Lung (tissue), 11 donors: ENCODE measurements at regions not wholly inside any gene's neighbourhood (a gene's known extent, or its start where the extent isn't known, plus 50 kb on each side); places are given as distances from the start of the nearest gene placed in this dataset.
A peak's percentile ranks its signal among the peaks of the same experiment; 100 is the strongest.

Experiments used
- ATAC-seq: fragments of 200-7000 bp; cut with Tn5 transposase; one replicate; pipeline ENCODE4 v1.9.1; 2020; ENCODE audit warnings: moderate number of reproducible peaks; ENCODE audit not compliant: insufficient read depth, low FRiP score
- DNase-seq, 3 donors: peaks; one replicate each; pipeline ENCODE4 v3.0.0-alpha.2; 2013 to 2017
- H3K27ac ChIP-seq, 2 donors: one replicate each; pipeline ENCODE4 v1.5.1; 2013; ENCODE audit warnings: mild to moderate bottlenecking in 2 of 2, moderate library complexity in 2 of 2, control low read depth in 1 of 2, inconsistent platforms in 1 of 2, low read depth in 1 of 2, low read length in 1 of 2
- H3K27me3 ChIP-seq, 3 donors: one replicate each; pipeline ENCODE4 v1.5.1; 2013; ENCODE audit warnings: low read length in 2 of 3; ENCODE audit not compliant: control insufficient read depth in 3 of 3, insufficient read depth in 3 of 3
- H3K36me3 ChIP-seq, 4 donors: one replicate each; pipeline ENCODE4 v1.5.1; 2013; ENCODE audit warnings: low read length in 4 of 4, mild to moderate bottlenecking in 1 of 4, moderate library complexity in 1 of 4; ENCODE audit not compliant: control insufficient read depth in 4 of 4, insufficient read depth in 4 of 4
- H3K4me1 ChIP-seq, 5 donors: one replicate each; pipeline ENCODE4 v1.5.1; 2013; ENCODE audit warnings: low read length in 5 of 5, mild to moderate bottlenecking in 2 of 5, moderate library complexity in 1 of 5; ENCODE audit not compliant: control insufficient read depth in 5 of 5, insufficient read depth in 5 of 5
- H3K4me3 ChIP-seq: one replicate; pipeline ENCODE4 v1.5.1; 2013; ENCODE audit warnings: mild to moderate bottlenecking, control low read depth, moderate library complexity
- H3K9ac ChIP-seq, 2 donors: one replicate each; pipeline ENCODE4 v1.5.1; 2013; ENCODE audit warnings: low read length in 2 of 2, control low read depth in 1 of 2; ENCODE audit not compliant: insufficient read depth in 1 of 2
- H3K9me3 ChIP-seq, 4 donors: one replicate each; pipeline ENCODE4 v1.5.1; 2013; ENCODE audit warnings: low read length in 3 of 4, mild to moderate bottlenecking in 1 of 4, moderate library complexity in 1 of 4; ENCODE audit not compliant: control insufficient read depth in 4 of 4, insufficient read depth in 3 of 4
- whole genome bisulfite sequencing, 2 donors: extraction: QIAGEN DNeasy Blood & Tissue Kit; methylation state at CpG; one replicate each; pipeline ENCODE4 v1.1.7; 2013; 5-methylcytosine and 5-hydroxymethylcytosine counted together
- TF ChIP-seq, protein P1 (sequence below): IDR thresholded peaks from 2 replicates; pipeline ENCODE4 v1.5.1; 2012; ENCODE audit warnings: mild to moderate bottlenecking; ENCODE audit errors: control extremely low read depth, extremely low read depth
- donor health status: control.
- donor health status: control.
- donor health status: Bipolar disorder and iron deficiency.
- donor health status: healthy.
- donor health status: DM: yes; HTN: yes; CAD: no.

DNA sequence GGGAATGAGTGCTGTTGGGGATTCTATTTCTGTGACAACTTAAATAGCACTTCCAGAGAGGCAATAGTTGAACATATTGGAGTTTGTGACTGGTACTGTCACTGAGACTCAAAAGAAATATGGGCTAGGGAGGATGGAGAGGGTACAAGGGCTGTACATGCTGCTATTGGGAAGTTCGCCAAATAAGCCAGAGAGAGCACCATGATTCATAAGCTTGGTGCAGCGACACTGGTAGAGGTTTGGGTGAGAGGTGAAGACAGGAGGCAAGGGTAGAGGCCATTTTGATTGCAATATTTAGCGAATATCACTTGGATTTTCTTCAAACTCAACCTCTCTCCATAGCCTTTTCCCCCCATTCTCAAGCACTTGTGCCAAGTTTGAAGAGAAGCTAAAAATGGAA lies 214.3 kb downstream of the OGFRL1 start:
- DNase-seq (no peak), ATAC-seq (no peak)
- H3K4me1 ChIP-seq: peaks cover 0 to 9% (median 3%) of the 10 kb centered on the region in 5 donors
- H3K9me3 ChIP-seq: no peaks in the 10 kb centered on the region
- TF ChIP-seq, protein P1, sequence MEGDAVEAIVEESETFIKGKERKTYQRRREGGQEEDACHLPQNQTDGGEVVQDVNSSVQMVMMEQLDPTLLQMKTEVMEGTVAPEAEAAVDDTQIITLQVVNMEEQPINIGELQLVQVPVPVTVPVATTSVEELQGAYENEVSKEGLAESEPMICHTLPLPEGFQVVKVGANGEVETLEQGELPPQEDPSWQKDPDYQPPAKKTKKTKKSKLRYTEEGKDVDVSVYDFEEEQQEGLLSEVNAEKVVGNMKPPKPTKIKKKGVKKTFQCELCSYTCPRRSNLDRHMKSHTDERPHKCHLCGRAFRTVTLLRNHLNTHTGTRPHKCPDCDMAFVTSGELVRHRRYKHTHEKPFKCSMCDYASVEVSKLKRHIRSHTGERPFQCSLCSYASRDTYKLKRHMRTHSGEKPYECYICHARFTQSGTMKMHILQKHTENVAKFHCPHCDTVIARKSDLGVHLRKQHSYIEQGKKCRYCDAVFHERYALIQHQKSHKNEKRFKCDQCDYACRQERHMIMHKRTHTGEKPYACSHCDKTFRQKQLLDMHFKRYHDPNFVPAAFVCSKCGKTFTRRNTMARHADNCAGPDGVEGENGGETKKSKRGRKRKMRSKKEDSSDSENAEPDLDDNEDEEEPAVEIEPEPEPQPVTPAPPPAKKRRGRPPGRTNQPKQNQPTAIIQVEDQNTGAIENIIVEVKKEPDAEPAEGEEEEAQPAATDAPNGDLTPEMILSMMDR: no peak
- H3K36me3 ChIP-seq: peaks cover 0 to 1% (median 0%) of the 10 kb centered on the region in 4 donors
- H3K9ac ChIP-seq: no peak overlapping the region
- no peak overlapping the region for H3K27ac ChIP-seq
- H3K27me3 ChIP-seq: no peaks in the 10 kb centered on the region
- H3K4me3 ChIP-seq: no peak overlapping the region
- 88 to 92% methylated on average over 3 of the region's 3 CpGs for WGBS, 2 donors

DNA sequence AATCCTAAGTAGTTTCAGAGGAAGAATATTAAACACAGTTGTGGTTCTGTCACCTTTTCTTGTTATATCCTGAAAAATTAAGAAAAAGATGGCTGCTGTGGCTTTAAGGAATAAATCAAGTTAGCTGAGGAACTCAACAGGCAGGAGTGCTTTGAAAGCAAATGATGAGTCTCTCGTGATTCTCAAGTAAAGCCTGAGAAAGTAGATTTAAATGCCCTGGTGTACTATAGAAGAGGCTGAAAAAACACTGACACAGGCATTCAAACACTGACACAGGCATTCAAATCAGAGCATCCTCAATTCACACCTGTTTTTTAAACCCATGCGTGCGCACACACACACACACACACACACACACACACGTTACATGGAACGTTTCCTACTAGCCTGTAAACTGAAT lies 218.6 kb downstream of the OGFRL1 start:
- ATAC-seq (no peak), DNase-seq (no peak)
- peaks cover 0 to 22% (median 0%) of the 10 kb centered on the region in 5 donors for H3K4me1 ChIP-seq
- H3K27me3 ChIP-seq: no peaks in the 10 kb centered on the region
- no peaks in the 10 kb centered on the region for H3K36me3 ChIP-seq
- TF ChIP-seq, protein P1: no peak
- no peak overlapping the region for H3K4me3 ChIP-seq
- whole genome bisulfite sequencing, 2 donors: 76 to 80% methylated on average over 5 of the region's 5 CpGs
- H3K27ac ChIP-seq: no peak overlapping the region
- H3K9me3 ChIP-seq: no peaks in the 10 kb centered on the region
- no peak overlapping the region for H3K9ac ChIP-seq

DNA sequence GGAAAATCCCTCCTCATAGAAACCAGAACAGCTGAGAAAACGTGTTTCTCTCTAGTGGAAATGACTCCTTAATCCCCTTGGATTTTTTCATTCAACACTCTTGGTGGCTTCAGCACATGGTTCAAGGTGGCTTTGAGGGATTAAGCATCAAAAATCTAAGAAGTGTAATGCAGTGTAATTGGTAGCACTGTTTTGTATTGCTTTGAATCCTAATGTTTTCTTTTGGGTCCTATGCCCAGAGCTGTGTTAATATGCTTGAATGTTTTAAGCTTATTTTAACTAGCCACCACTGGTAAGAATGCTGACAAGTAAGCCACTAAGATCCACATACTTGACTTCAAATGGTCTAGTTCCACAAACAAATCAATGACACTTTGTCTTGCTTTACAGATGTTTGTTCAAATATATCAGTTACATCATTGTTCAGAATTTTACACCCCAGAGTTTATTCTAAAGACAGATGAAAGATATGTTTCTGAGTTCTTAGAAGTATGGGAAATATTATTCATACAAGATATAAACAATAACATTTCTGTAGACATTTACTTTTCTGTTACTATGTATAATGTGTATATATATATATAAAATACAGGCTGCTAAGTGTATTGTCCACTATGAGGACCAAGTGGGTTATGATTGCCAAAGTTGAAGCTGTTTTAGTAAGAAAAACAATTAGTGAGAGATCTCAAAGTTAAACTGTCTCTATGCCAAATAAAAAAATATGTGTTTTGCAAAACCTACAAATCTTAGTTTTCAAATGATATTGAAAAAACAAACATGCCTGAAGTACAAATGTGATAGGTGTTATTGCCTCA lies 220.8 kb downstream of the OGFRL1 start:
- no peaks in the 10 kb centered on the region for H3K27me3 ChIP-seq
- no peak overlapping the region for H3K4me3 ChIP-seq
- DNase-seq (peak; percentile 24 to 94 (median 93)), ATAC-seq (no peak)
- no peaks in the 10 kb centered on the region for H3K36me3 ChIP-seq
- TF ChIP-seq, protein P1: no peak
- no peak overlapping the region for H3K9ac ChIP-seq
- peaks cover 0 to 22% (median 0%) of the 10 kb centered on the region in 5 donors for H3K4me1 ChIP-seq
- no peak overlapping the region for H3K27ac ChIP-seq
- H3K9me3 ChIP-seq: no peaks in the 10 kb centered on the region
- WGBS, 2 donors: 43 to 76% methylated on average over 1 of the region's 1 CpG
